ENCODE measurements at regions not wholly inside any gene's neighbourhood (a gene's known extent, or its start where the extent isn't known, plus 50 kb on each side); places are given as distances from the start of the nearest gene placed in this dataset.

GRCh38 chr11:127238321-127238720 lies 237.8 kb upstream of the KIRREL3 start:
- WGBS: no CpG with 5 or more reads among the region's 4 CpGs
- H2AFZ ChIP-seq (ENCODE audit: low read depth, low read length): no peak overlapping the region
- no peak overlapping the region for H3K27ac ChIP-seq (ENCODE audit: low read length, poor library complexity, severe bottlenecking)
- no peak overlapping the region for H2BK12ac ChIP-seq (ENCODE audit: low read length in 2 of 2)
- H3K9me3 ChIP-seq (ENCODE audit: control insufficient read depth, low read length): no peaks in the 10 kb centered on the region
- no peak overlapping the region for H4K91ac ChIP-seq (ENCODE audit: low read length)
- H3K9ac ChIP-seq (ENCODE audit: low read length): no peak overlapping the region
- H3K4me1 ChIP-seq (ENCODE audit: control insufficient read depth, insufficient read depth, low read depth, low read length): no peaks in the 10 kb centered on the region
- no peak overlapping the region for H3K4ac ChIP-seq (ENCODE audit: low read depth in 1 of 2, low read length in 2 of 2)
- no peaks in the 10 kb centered on the region for H3K79me1 ChIP-seq (replicated peaks; ENCODE audit: low read length, poor library complexity, severe bottlenecking)
- H2AK5ac ChIP-seq (ENCODE audit: low read length, severe bottlenecking): no peak overlapping the region
- H3K36me3 ChIP-seq (ENCODE audit: control insufficient read depth in 1 of 2, insufficient read depth in 2 of 2, low read depth in 1 of 2, low read length in 2 of 2): no peaks in the 10 kb centered on the region
- no peak overlapping the region for H3K14ac ChIP-seq (ENCODE audit: low read length in 2 of 2)
- H3K18ac ChIP-seq (ENCODE audit: low read depth in 1 of 2, low read length in 2 of 2): no peak overlapping the region
- H2BK15ac ChIP-seq (ENCODE audit: low read depth, poor library complexity, severe bottlenecking): no peak overlapping the region
- no peak overlapping the region for H3K4me2 ChIP-seq (ENCODE audit: low read length, poor library complexity, severe bottlenecking)
- H3K23ac ChIP-seq (ENCODE audit: low read length in 2 of 2): no peak overlapping the region
- DNase-seq: no peak
- H2BK5ac ChIP-seq (ENCODE audit: low read depth, low read length, poor library complexity, severe bottlenecking): no peak overlapping the region
- no peak overlapping the region for H2BK120ac ChIP-seq (ENCODE audit: low read depth, low read length)
- H3K4me3 ChIP-seq (ENCODE audit: insufficient read depth in 1 of 2, low read depth in 1 of 2, low read length in 2 of 2): no peak overlapping the region
- no peaks in the 10 kb centered on the region for H3K27me3 ChIP-seq (ENCODE audit: control insufficient read depth in 1 of 2, insufficient read depth in 1 of 2, low read length in 2 of 2)
- H4K8ac ChIP-seq (ENCODE audit: low read length): no peak overlapping the region

- no peaks in the 10 kb centered on the region for H3K27me3 ChIP-seq (ENCODE audit: control insufficient read depth in 1 of 2, insufficient read depth in 1 of 2, low read length in 2 of 2)
- no peak overlapping the region for H3K4me3 ChIP-seq (ENCODE audit: insufficient read depth in 1 of 2, low read depth in 1 of 2, low read length in 2 of 2)
- no peak overlapping the region for H3K4ac ChIP-seq (ENCODE audit: low read depth in 1 of 2, low read length in 2 of 2)
- H3K36me3 ChIP-seq (ENCODE audit: control insufficient read depth in 1 of 2, insufficient read depth in 2 of 2, low read depth in 1 of 2, low read length in 2 of 2): no peaks in the 10 kb centered on the region
- H3K4me1 ChIP-seq (ENCODE audit: control insufficient read depth, insufficient read depth, low read depth, low read length): no peaks in the 10 kb centered on the region
- no peak overlapping the region for H2BK12ac ChIP-seq (ENCODE audit: low read length in 2 of 2)
- WGBS: 29% methylated on average over 1 of the region's 1 CpG
- H3K14ac ChIP-seq (ENCODE audit: low read length in 2 of 2): no peak overlapping the region
- DNase-seq: no peak
- no peaks in the 10 kb centered on the region for H3K79me1 ChIP-seq (replicated peaks; ENCODE audit: low read length, poor library complexity, severe bottlenecking)
- no peak overlapping the region for H3K4me2 ChIP-seq (ENCODE audit: low read length, poor library complexity, severe bottlenecking)
- no peak overlapping the region for H4K91ac ChIP-seq (ENCODE audit: low read length)
- H3K23ac ChIP-seq (ENCODE audit: low read length in 2 of 2): no peak overlapping the region
- no peak overlapping the region for H2BK5ac ChIP-seq (ENCODE audit: low read depth, low read length, poor library complexity, severe bottlenecking)
- H2AK5ac ChIP-seq (ENCODE audit: low read length, severe bottlenecking): no peak overlapping the region
- H3K9ac ChIP-seq (ENCODE audit: low read length): no peak overlapping the region
- H3K9me3 ChIP-seq (ENCODE audit: control insufficient read depth, low read length): no peaks in the 10 kb centered on the region
- no peak overlapping the region for H3K18ac ChIP-seq (ENCODE audit: low read depth in 1 of 2, low read length in 2 of 2)
- H2BK120ac ChIP-seq (ENCODE audit: low read depth, low read length): no peak overlapping the region
- H3K27ac ChIP-seq (ENCODE audit: low read length, poor library complexity, severe bottlenecking): no peak overlapping the region
- no peak overlapping the region for H4K8ac ChIP-seq (ENCODE audit: low read length)
- no peak overlapping the region for H2AFZ ChIP-seq (ENCODE audit: low read depth, low read length)
- no peak overlapping the region for H2BK15ac ChIP-seq (ENCODE audit: low read depth, poor library complexity, severe bottlenecking)
Observed at GRCh38 chr11:127236776-127237175, 236.2 kb upstream of the KIRREL3 start.

- no peak for DNase-seq
- no peak overlapping the region for H2BK120ac ChIP-seq (ENCODE audit: low read depth, low read length)
- H3K27ac ChIP-seq (ENCODE audit: low read length, poor library complexity, severe bottlenecking): no peak overlapping the region
- no peak overlapping the region for H2AFZ ChIP-seq (ENCODE audit: low read depth, low read length)
- no peak overlapping the region for H4K8ac ChIP-seq (ENCODE audit: low read length)
- H3K4ac ChIP-seq (ENCODE audit: low read depth in 1 of 2, low read length in 2 of 2): no peak overlapping the region
- H3K9ac ChIP-seq (ENCODE audit: low read length): no peak overlapping the region
- H3K4me2 ChIP-seq (ENCODE audit: low read length, poor library complexity, severe bottlenecking): no peak overlapping the region
- H3K23ac ChIP-seq (ENCODE audit: low read length in 2 of 2): no peak overlapping the region
- H2BK12ac ChIP-seq (ENCODE audit: low read length in 2 of 2): no peak overlapping the region
- H2BK15ac ChIP-seq (ENCODE audit: low read depth, poor library complexity, severe bottlenecking): no peak overlapping the region
- no peaks in the 10 kb centered on the region for H3K9me3 ChIP-seq (ENCODE audit: control insufficient read depth, low read length)
- H3K27me3 ChIP-seq (ENCODE audit: control insufficient read depth in 1 of 2, insufficient read depth in 1 of 2, low read length in 2 of 2): no peaks in the 10 kb centered on the region
- no peak overlapping the region for H3K14ac ChIP-seq (ENCODE audit: low read length in 2 of 2)
- H3K4me3 ChIP-seq (ENCODE audit: insufficient read depth in 1 of 2, low read depth in 1 of 2, low read length in 2 of 2): no peak overlapping the region
- no peak overlapping the region for H3K18ac ChIP-seq (ENCODE audit: low read depth in 1 of 2, low read length in 2 of 2)
- no peak overlapping the region for H2BK5ac ChIP-seq (ENCODE audit: low read depth, low read length, poor library complexity, severe bottlenecking)
- H4K91ac ChIP-seq (ENCODE audit: low read length): no peak overlapping the region
- no peaks in the 10 kb centered on the region for H3K4me1 ChIP-seq (ENCODE audit: control insufficient read depth, insufficient read depth, low read depth, low read length)
- H2AK5ac ChIP-seq (ENCODE audit: low read length, severe bottlenecking): no peak overlapping the region
- WGBS: 55% methylated on average over 3 of the region's 3 CpGs
- no peaks in the 10 kb centered on the region for H3K79me1 ChIP-seq (replicated peaks; ENCODE audit: low read length, poor library complexity, severe bottlenecking)
- no peaks in the 10 kb centered on the region for H3K36me3 ChIP-seq (ENCODE audit: control insufficient read depth in 1 of 2, insufficient read depth in 2 of 2, low read depth in 1 of 2, low read length in 2 of 2)
Observed at GRCh38 chr11:127233998-127234397, 233.4 kb upstream of the KIRREL3 start.

GRCh38 chr11:127230392-127230791 lies 229.8 kb upstream of the KIRREL3 start:
- Histone ChIP-seq H4K91ac (ENCODE audit: low read length) (no peak overlapping the region), H2BK120ac (ENCODE audit: low read depth, low read length) (no peak overlapping the region), H3K23ac (ENCODE audit: low read length in 2 of 2) (no peak overlapping the region), H2AK5ac (ENCODE audit: low read length, severe bottlenecking) (no peak overlapping the region), H3K14ac (ENCODE audit: low read length in 2 of 2) (no peak overlapping the region), H3K4ac (ENCODE audit: low read depth in 1 of 2, low read length in 2 of 2) (no peak overlapping the region), H2BK5ac (ENCODE audit: low read depth, low read length, poor library complexity, severe bottlenecking) (no peak overlapping the region), H3K36me3 (ENCODE audit: control insufficient read depth in 1 of 2, insufficient read depth in 2 of 2, low read depth in 1 of 2, low read length in 2 of 2) (no peaks in the 10 kb centered on the region), H3K18ac (ENCODE audit: low read depth in 1 of 2, low read length in 2 of 2) (no peak overlapping the region), H3K27ac (ENCODE audit: low read length, poor library complexity, severe bottlenecking) (no peak overlapping the region), H2BK12ac (ENCODE audit: low read length in 2 of 2) (no peak overlapping the region), H3K4me2 (ENCODE audit: low read length, poor library complexity, severe bottlenecking) (no peak overlapping the region), H3K9me3 (ENCODE audit: control insufficient read depth, low read length) (no peaks in the 10 kb centered on the region), H3K9ac (ENCODE audit: low read length) (no peak overlapping the region), H3K27me3 (ENCODE audit: control insufficient read depth in 1 of 2, insufficient read depth in 1 of 2, low read length in 2 of 2) (no peaks in the 10 kb centered on the region), H2AFZ (ENCODE audit: low read depth, low read length) (no peak overlapping the region), H3K79me1 (replicated peaks; ENCODE audit: low read length, poor library complexity, severe bottlenecking) (no peaks in the 10 kb centered on the region), H3K4me1 (ENCODE audit: control insufficient read depth, insufficient read depth, low read depth, low read length) (no peaks in the 10 kb centered on the region), H2BK15ac (ENCODE audit: low read depth, poor library complexity, severe bottlenecking) (no peak overlapping the region), H3K4me3 (ENCODE audit: insufficient read depth in 1 of 2, low read depth in 1 of 2, low read length in 2 of 2) (no peak overlapping the region), H4K8ac (ENCODE audit: low read length) (no peak overlapping the region)
- no peak for DNase-seq
- 76% methylated on average over 3 of the region's 3 CpGs for WGBS

Measured in mesenchymal stem cell (in vitro differentiated cells and primary cell).